GM18858 (cell line): ENCODE measurements at regions not wholly inside any gene's neighbourhood (a gene's known extent, or its start where the extent isn't known, plus 50 kb on each side); places are given as distances from the start of the nearest gene placed in this dataset.
"Not testable (repeated sequence)": the region's sequence is repeated elsewhere in the genome, so short reads cannot be mapped to it uniquely, and the experiment has no call there.

Experiments
- ATAC-seq: cut with Tn5 transposase; IDR thresholded peaks from one replicate; pipeline ENCODE4 v1.9.1; 2021; ENCODE audit not compliant: unreplicated experiment

- ATAC-seq: no peak
Observed at GRCh38 chrX:40998123-40998522, 87.1 kb upstream of the USP9X start.

- ATAC-seq: no peak
Observed at GRCh38 chrX:41001327-41001726, 83.9 kb upstream of the USP9X start.

- ATAC-seq: no peak
Observed at GRCh38 chrX:41002026-41002425, 83.2 kb upstream of the USP9X start.

- ATAC-seq: no peak
Observed at GRCh38 chrX:41003506-41004270, 81.6 kb upstream of the USP9X start.

- no peak for ATAC-seq
Observed at GRCh38 chrX:41005445-41005992, 79.7 kb upstream of the USP9X start.

- ATAC-seq: no peak
Observed at GRCh38 chrX:41009850-41010846, 75.1 kb upstream of the USP9X start.

- no peak for ATAC-seq
Observed at GRCh38 chrX:41014776-41015360, 70.4 kb upstream of the USP9X start.

GRCh38 chrX:41017785-41018184 is 67.5 kb upstream of the USP9X start:
- ATAC-seq: not testable (repeated sequence)

- not testable (repeated sequence) for ATAC-seq
Observed at GRCh38 chrX:41018391-41019040, 66.7 kb upstream of the USP9X start.

- no peak for ATAC-seq
Observed at GRCh38 chrX:41019041-41019392, 66.2 kb upstream of the USP9X start.

- ATAC-seq: no peak
Observed at GRCh38 chrX:41022566-41022965, 62.7 kb upstream of the USP9X start.

- no peak for ATAC-seq
Observed at GRCh38 chrX:41023098-41023497, 62.1 kb upstream of the USP9X start.

GRCh38 chrX:41024335-41024734 is 60.9 kb upstream of the USP9X start:
- not testable (repeated sequence) for ATAC-seq

- no peak for ATAC-seq
Observed at GRCh38 chrX:41024755-41025154, 60.5 kb upstream of the USP9X start.

- ATAC-seq: no peak
Observed at GRCh38 chrX:41025926-41026701, 59.1 kb upstream of the USP9X start.

GRCh38 chrX:41026702-41027078 is 58.6 kb upstream of the USP9X start:
- no peak for ATAC-seq

- ATAC-seq: no peak
Observed at GRCh38 chrX:41029332-41029731, 55.9 kb upstream of the USP9X start.

GRCh38 chrX:41031256-41031967 is 53.8 kb upstream of the USP9X start:
- ATAC-seq: no peak

GRCh38 chrX:41033299-41033698 is 51.9 kb upstream of the USP9X start:
- no peak for ATAC-seq
